SU-DHL-6 (cell line): ENCODE measurements at regions not wholly inside any gene's neighbourhood (a gene's known extent, or its start where the extent isn't known, plus 50 kb on each side); places are given as distances from the start of the nearest gene placed in this dataset.
"Not testable (repeated sequence)": the region's sequence is repeated elsewhere in the genome, so short reads cannot be mapped to it uniquely, and the experiment has no call there.

Experiments
- CTCF ChIP-seq: fragments of 200-600 bp; sonication (generic); IDR thresholded peaks from one replicate; pipeline ENCODE4 v1.5.1; 2017; ENCODE audit warnings: antibody characterized with exemption, mild to moderate bottlenecking, low read length, moderate library complexity; ENCODE audit not compliant: insufficient read depth, poor library complexity, severe bottlenecking
- EZH2phosphoT487 ChIP-seq: fragments of 200-600 bp; sonication (generic), shearing (Covaris generic); conservative IDR thresholded peaks from 2 replicates; pipeline ENCODE4 v1.6.1; 2018; ENCODE audit warnings: mild to moderate bottlenecking, antibody characterized with exemption, low read length, moderate library complexity, mixed read lengths

- TF ChIP-seq CTCF, EZH2phosphoT487: not testable (repeated sequence)
Measured at GRCh38 chr2:192507836-192508450, 313.2 kb upstream of the TMEFF2 start.
